WTC11 (cell line): ENCODE measurements at regions not wholly inside any gene's neighbourhood (a gene's known extent, or its start where the extent isn't known, plus 50 kb on each side); places are given as distances from the start of the nearest gene placed in this dataset.
A peak's percentile ranks its signal among the peaks of the same experiment; 100 is the strongest.

Experiments
- ATAC-seq: fragments of 200-7000 bp; cut with Tn5 transposase; 2 replicates; pipeline ENCODE4 v1.10.0; 2021; ENCODE audit warnings: mild to moderate bottlenecking, moderate library complexity
- CTCF ChIA-PET: fragments of 300-600 bp; sonication (Branson Sonifier 250); formaldehyde crosslinking; loops from one replicate; lab custom pipeline; 2021; ENCODE audit warnings: antibody characterized with exemption; lab: Charles Lee
- POLR2A ChIA-PET: fragments of 350-600 bp; sonication (Branson Sonifier 250); formaldehyde crosslinking; loops from one replicate; lab custom pipeline; 2021; ENCODE audit warnings: antibody characterized with exemption; lab: Charles Lee
- DNase-seq: peaks from one replicate; pipeline ENCODE4 v3.0.0; 2021; ENCODE audit warnings: low spot score
- H3K27ac Mint-ChIP-seq: 2 replicates; pipeline ENCODE4 v1.8.0; 2021; ENCODE audit warnings: mixed read lengths
- H3K27me3 Mint-ChIP-seq: 2 replicates; pipeline ENCODE4 v1.8.0; 2021; ENCODE audit warnings: low read depth, mild to moderate bottlenecking, moderate library complexity, mixed read lengths
- H3K36me3 Mint-ChIP-seq: 2 replicates; pipeline ENCODE4 v1.8.0; 2021; ENCODE audit warnings: mixed read lengths
- H3K4me1 Mint-ChIP-seq: 2 replicates; pipeline ENCODE4 v1.8.0; 2022; ENCODE audit warnings: mixed read lengths
- H3K4me3 Mint-ChIP-seq: 2 replicates; pipeline ENCODE4 v1.8.0; 2021; ENCODE audit warnings: mild to moderate bottlenecking, moderate library complexity, mixed read lengths
- H3K9me3 Mint-ChIP-seq: 2 replicates; pipeline ENCODE4 v1.8.0; 2021; ENCODE audit warnings: mixed read lengths
- ARID4B ChIP-seq: sonication (generic); formaldehyde crosslinking; IDR thresholded peaks from 2 replicates; pipeline ENCODE4 v1.8.0; 2023; ENCODE audit warnings: missing genetic modification reagents, mild to moderate bottlenecking, borderline replicate concordance
- ATF1 ChIP-seq: sonication (generic); formaldehyde crosslinking; IDR thresholded peaks from 2 replicates; pipeline ENCODE4 v1.8.1; 2023; ENCODE audit warnings: mild to moderate bottlenecking, moderate library complexity, missing genetic modification reagents
- CBFB ChIP-seq: sonication (generic); formaldehyde crosslinking; IDR thresholded peaks from 2 replicates; pipeline ENCODE4 v1.8.1; 2022; ENCODE audit warnings: mild to moderate bottlenecking, low read depth, missing genetic modification reagents
- ELF4 ChIP-seq: sonication (generic); formaldehyde crosslinking; IDR thresholded peaks from 2 replicates; pipeline ENCODE4 v1.8.1; 2022; ENCODE audit warnings: low read depth, mild to moderate bottlenecking, moderate library complexity, missing genetic modification reagents
- FOXJ3 ChIP-seq: sonication (generic); formaldehyde crosslinking; IDR thresholded peaks from 2 replicates; pipeline ENCODE4 v1.9.0; 2021; ENCODE audit warnings: missing genetic modification reagents, mild to moderate bottlenecking, borderline replicate concordance
- FOXP4 ChIP-seq: sonication (generic); formaldehyde crosslinking; IDR thresholded peaks from 2 replicates; pipeline ENCODE4 v1.8.0; 2022; ENCODE audit warnings: mild to moderate bottlenecking, missing genetic modification reagents
- JAZF1 ChIP-seq: fragments of 250-450 bp; sonication (Bioruptor Pico); IDR thresholded peaks from 2 replicates; pipeline ENCODE4 v1.9.0; 2021; ENCODE audit warnings: moderate library complexity, mild to moderate bottlenecking, inconsistent platforms
- JUN ChIP-seq: sonication (generic); formaldehyde crosslinking; IDR thresholded peaks from 2 replicates; pipeline ENCODE4 v1.8.0; 2023; ENCODE audit warnings: mild to moderate bottlenecking, missing genetic modification reagents
- MYBL2 ChIP-seq: sonication (generic); formaldehyde crosslinking; IDR thresholded peaks from 2 replicates; pipeline ENCODE4 v1.8.1; 2023; ENCODE audit warnings: mild to moderate bottlenecking, moderate library complexity, missing genetic modification reagents
- NFYB ChIP-seq: sonication (generic); formaldehyde crosslinking; conservative IDR thresholded peaks from 2 replicates; pipeline ENCODE4 v1.8.0; 2022; ENCODE audit warnings: low read depth, missing genetic modification reagents
- SOX15 ChIP-seq: fragments of 250-450 bp; sonication (Bioruptor Pico); IDR thresholded peaks from 2 replicates; pipeline ENCODE4 v1.9.0; 2021; ENCODE audit warnings: mild to moderate bottlenecking
- TEAD1 ChIP-seq: sonication (generic); formaldehyde crosslinking; IDR thresholded peaks from 2 replicates; pipeline ENCODE4 v1.8.0; 2022; ENCODE audit warnings: mild to moderate bottlenecking, missing genetic modification reagents
- TP53 ChIP-seq: sonication (generic); formaldehyde crosslinking; IDR thresholded peaks from 2 replicates; pipeline ENCODE4 v1.8.1; 2023; ENCODE audit warnings: mild to moderate bottlenecking, missing genetic modification reagents
- ZNF219 ChIP-seq: sonication (generic); formaldehyde crosslinking; IDR thresholded peaks from 2 replicates; pipeline ENCODE4 v1.8.0; 2023; ENCODE audit warnings: missing genetic modification reagents, mild to moderate bottlenecking, borderline replicate concordance
- ZNF232 ChIP-seq: sonication (generic); formaldehyde crosslinking; IDR thresholded peaks from 2 replicates; pipeline ENCODE4 v1.8.0; 2022; ENCODE audit warnings: mild to moderate bottlenecking, missing genetic modification reagents
- ZNF281 ChIP-seq: sonication (generic); formaldehyde crosslinking; IDR thresholded peaks from 2 replicates; pipeline ENCODE4 v1.8.0; 2023; ENCODE audit warnings: mild to moderate bottlenecking, missing genetic modification reagents
- ZNF317 ChIP-seq: sonication (generic); formaldehyde crosslinking; IDR thresholded peaks from 2 replicates; pipeline ENCODE4 v1.8.1; 2023; ENCODE audit warnings: low read depth, mild to moderate bottlenecking, moderate library complexity, missing genetic modification reagents, borderline replicate concordance
- TF ChIP-seq, protein P1 (sequence below): sonication (generic); formaldehyde crosslinking; IDR thresholded peaks from 2 replicates; pipeline ENCODE4 v1.8.1; 2022; ENCODE audit warnings: missing genetic modification reagents, borderline replicate concordance
- TF ChIP-seq, protein P2 (sequence below): sonication (generic); formaldehyde crosslinking; IDR thresholded peaks from 2 replicates; pipeline ENCODE4 v1.8.1; 2023; ENCODE audit warnings: mild to moderate bottlenecking, missing genetic modification reagents, moderate library complexity
- TF ChIP-seq, protein P3 (sequence below): sonication (generic); formaldehyde crosslinking; IDR thresholded peaks from 2 replicates; pipeline ENCODE4 v1.8.1; 2023; ENCODE audit warnings: mild to moderate bottlenecking, missing genetic modification reagents
- TF ChIP-seq, protein P4 (sequence below): fragments of 250-450 bp; sonication (Bioruptor Pico); IDR thresholded peaks from 2 replicates; pipeline ENCODE4 v2.1.2; 2022; ENCODE audit warnings: mild to moderate bottlenecking, moderate library complexity

DNA sequence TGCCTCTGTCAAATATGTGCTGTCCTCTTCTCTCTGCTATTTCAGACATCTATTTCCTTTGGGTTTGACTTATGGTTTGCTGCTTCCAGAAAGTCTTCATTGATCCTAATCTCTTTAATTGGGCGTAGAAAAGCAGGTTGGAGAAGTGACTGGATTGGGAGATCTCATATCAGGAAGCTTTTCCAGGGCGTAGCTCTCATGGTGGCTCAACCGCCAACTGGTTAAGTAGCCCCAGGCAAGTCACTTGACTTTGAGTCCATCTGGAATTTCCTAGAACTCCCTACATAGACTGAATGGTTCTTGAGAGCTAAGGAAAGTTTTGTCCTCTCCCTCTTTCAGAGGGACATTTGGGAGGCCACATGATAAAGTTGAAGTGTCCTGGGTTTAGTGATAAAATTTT is 192.3 kb upstream of the GLRA1 start (continued):
- TF ChIP-seq ARID4B (no peak), JAZF1 (CRISPR knock-in tag) (no peak), NFYB (no peak), ZNF219 (no peak), FOXP4 (CRISPR knock-in tag) (no peak), ATF1 (CRISPR knock-in tag) (no peak), TP53 (CRISPR knock-in tag) (no peak), CBFB (CRISPR knock-in tag) (no peak)
- TF ChIP-seq, protein P1, sequence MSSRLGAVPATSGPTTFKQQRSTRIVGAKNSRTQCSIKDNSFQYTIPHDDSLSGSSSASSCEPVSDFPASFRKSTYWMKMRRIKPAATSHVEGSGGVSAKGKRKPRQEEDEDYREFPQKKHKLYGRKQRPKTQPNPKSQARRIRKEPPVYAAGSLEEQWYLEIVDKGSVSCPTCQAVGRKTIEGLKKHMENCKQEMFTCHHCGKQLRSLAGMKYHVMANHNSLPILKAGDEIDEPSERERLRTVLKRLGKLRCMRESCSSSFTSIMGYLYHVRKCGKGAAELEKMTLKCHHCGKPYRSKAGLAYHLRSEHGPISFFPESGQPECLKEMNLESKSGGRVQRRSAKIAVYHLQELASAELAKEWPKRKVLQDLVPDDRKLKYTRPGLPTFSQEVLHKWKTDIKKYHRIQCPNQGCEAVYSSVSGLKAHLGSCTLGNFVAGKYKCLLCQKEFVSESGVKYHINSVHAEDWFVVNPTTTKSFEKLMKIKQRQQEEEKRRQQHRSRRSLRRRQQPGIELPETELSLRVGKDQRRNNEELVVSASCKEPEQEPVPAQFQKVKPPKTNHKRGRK = no peak
- TF ChIP-seq, protein P2, sequence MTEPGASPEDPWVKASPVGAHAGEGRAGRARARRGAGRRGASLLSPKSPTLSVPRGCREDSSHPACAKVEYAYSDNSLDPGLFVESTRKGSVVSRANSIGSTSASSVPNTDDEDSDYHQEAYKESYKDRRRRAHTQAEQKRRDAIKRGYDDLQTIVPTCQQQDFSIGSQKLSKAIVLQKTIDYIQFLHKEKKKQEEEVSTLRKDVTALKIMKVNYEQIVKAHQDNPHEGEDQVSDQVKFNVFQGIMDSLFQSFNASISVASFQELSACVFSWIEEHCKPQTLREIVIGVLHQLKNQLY (CRISPR knock-in tag) = no peak
- TF ChIP-seq, all 79 proteins: peak for 0

DNA sequence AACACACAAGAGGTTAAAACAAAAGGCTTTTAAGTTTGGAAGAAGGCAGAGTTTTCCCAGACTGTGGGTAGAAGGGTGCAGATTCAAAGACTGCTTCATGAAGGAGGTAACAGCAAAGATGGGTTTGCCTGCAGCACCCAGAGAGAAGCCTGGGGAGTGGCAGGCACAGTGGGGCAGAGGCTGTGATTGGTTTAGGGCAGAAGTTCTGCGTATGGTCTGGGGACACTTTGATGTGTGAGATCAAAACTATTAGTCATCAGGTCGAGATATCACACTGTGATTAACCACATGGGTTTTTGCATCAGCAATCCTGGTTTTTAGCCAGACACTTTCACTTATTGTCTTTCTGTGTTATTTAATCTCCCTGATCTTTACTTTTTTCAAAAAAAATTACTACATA is 188.8 kb upstream of the GLRA1 start:
- H3K4me1 Mint-ChIP-seq = no peaks in the 10 kb centered on the region

GRCh38 chr5:152107220-152107619 is 182.6 kb upstream of the GLRA1 start:
- Mint-ChIP-seq H3K4me3 (no peak overlapping the region), H3K36me3 (no peaks in the 10 kb centered on the region), H3K4me1 (peaks cover 5% of the 10 kb centered on the region), H3K9me3 (peaks cover 7% of the 10 kb centered on the region), H3K27me3 (no peaks in the 10 kb centered on the region), H3K27ac (no peak overlapping the region)
- POLR2A ChIA-PET = interaction anchor here (0.8 kb wide), 1 partner anchor 469 kb away, joined by 6 read pairs; no protein-coding TSS in a partner anchor
- peak; percentile 51 for ATAC-seq
- no peak for DNase-seq
- CTCF ChIA-PET = no interaction called here
- TF ChIP-seq MYBL2 (CRISPR knock-in tag) = no peak
- TF ChIP-seq JUN (CRISPR knock-in tag) = no peak
- TF ChIP-seq, protein P3, sequence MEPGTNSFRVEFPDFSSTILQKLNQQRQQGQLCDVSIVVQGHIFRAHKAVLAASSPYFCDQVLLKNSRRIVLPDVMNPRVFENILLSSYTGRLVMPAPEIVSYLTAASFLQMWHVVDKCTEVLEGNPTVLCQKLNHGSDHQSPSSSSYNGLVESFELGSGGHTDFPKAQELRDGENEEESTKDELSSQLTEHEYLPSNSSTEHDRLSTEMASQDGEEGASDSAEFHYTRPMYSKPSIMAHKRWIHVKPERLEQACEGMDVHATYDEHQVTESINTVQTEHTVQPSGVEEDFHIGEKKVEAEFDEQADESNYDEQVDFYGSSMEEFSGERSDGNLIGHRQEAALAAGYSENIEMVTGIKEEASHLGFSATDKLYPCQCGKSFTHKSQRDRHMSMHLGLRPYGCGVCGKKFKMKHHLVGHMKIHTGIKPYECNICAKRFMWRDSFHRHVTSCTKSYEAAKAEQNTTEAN = no peak
- no peak for TF ChIP-seq SOX15 (CRISPR knock-in tag)
- TF ChIP-seq ZNF281 = no peak
- no peak for TF ChIP-seq TEAD1
- TF ChIP-seq ELF4 (CRISPR knock-in tag) = no peak
- TF ChIP-seq ZNF232 (CRISPR knock-in tag) = no peak
- no peak for TF ChIP-seq FOXJ3 (CRISPR knock-in tag)

More for the DNA sequence above, 188.8 kb upstream of the GLRA1 start:
- TF ChIP-seq, protein P4, sequence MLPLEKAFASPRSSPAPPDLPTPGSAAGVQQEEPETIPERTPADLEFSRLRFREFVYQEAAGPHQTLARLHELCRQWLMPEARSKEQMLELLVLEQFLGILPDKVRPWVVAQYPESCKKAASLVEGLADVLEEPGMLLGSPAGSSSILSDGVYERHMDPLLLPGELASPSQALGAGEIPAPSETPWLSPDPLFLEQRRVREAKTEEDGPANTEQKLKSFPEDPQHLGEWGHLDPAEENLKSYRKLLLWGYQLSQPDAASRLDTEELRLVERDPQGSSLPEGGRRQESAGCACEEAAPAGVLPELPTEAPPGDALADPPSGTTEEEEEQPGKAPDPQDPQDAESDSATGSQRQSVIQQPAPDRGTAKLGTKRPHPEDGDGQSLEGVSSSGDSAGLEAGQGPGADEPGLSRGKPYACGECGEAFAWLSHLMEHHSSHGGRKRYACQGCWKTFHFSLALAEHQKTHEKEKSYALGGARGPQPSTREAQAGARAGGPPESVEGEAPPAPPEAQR (CRISPR knock-in tag) = no peak
- no peak for TF ChIP-seq ZNF317 (CRISPR knock-in tag)
- DNase-seq = no peak
- Mint-ChIP-seq H3K9me3 (peaks cover 6% of the 10 kb centered on the region; the same call in 1 of the 2 replicates), H3K4me3 (no peak overlapping the region), H3K36me3 (no peaks in the 10 kb centered on the region), H3K27me3 (no peaks in the 10 kb centered on the region; the same call in 1 of the 2 replicates), H3K27ac (no peak overlapping the region)
- ChIA-PET POLR2A (no interaction called here), CTCF (no interaction called here)
- ATAC-seq = no peak
